Chondrocyte (in vitro differentiated cells): ENCODE measurements at regions not wholly inside any gene's neighbourhood (a gene's known extent, or its start where the extent isn't known, plus 50 kb on each side); places are given as distances from the start of the nearest gene placed in this dataset.

Source experiments
- DNase-seq: peaks from one replicate; pipeline ENCODE4 v3.0.0; 2021; ENCODE audit warnings: mixed read lengths, low spot score
- H3K27ac Mint-ChIP-seq: one replicate; pipeline ENCODE4 v1.8.0; 2021; ENCODE audit warnings: mild to moderate bottlenecking, moderate library complexity, mixed read lengths; ENCODE audit not compliant: unreplicated experiment
- H3K27me3 Mint-ChIP-seq: 2 replicates; pipeline ENCODE4 v1.8.0; 2021; ENCODE audit warnings: low read depth, mixed read lengths
- H3K36me3 Mint-ChIP-seq: 2 replicates; pipeline ENCODE4 v1.8.0; 2021; ENCODE audit warnings: low read depth, mixed read lengths
- H3K4me1 Mint-ChIP-seq: 2 replicates; pipeline ENCODE4 v1.8.0; 2021; ENCODE audit warnings: low read depth, mild to moderate bottlenecking, mixed read lengths
- H3K4me3 Mint-ChIP-seq: one replicate; pipeline ENCODE4 v1.8.0; 2021; ENCODE audit warnings: mild to moderate bottlenecking, moderate library complexity, mixed read lengths; ENCODE audit not compliant: unreplicated experiment
- H3K9me3 Mint-ChIP-seq: 2 replicates; pipeline ENCODE4 v1.8.0; 2021; ENCODE audit warnings: low read depth, mixed read lengths
- CTCF ChIP-seq: fragments of 200-600 bp; sonication (generic); IDR thresholded peaks from 2 replicates; pipeline ENCODE4 v1.5.0; 2021; ENCODE audit warnings: antibody characterized with exemption, mild to moderate bottlenecking, moderate library complexity

GRCh38 chr6:139932671-139933070, 558.2 kb upstream of the CITED2 start:
- DNase-seq: no peak
- Mint-ChIP-seq H3K27ac (no peak overlapping the region), H3K4me1 (peaks cover 7% of the 10 kb centered on the region), H3K9me3 (no peaks in the 10 kb centered on the region), H3K4me3 (no peak overlapping the region), H3K36me3 (no peaks in the 10 kb centered on the region), H3K27me3 (no peaks in the 10 kb centered on the region)
- TF ChIP-seq CTCF: no peak

GRCh38 chr6:139931747-139932146, 557.3 kb upstream of the CITED2 start:
- Mint-ChIP-seq H3K4me3 (no peak overlapping the region), H3K36me3 (no peaks in the 10 kb centered on the region), H3K4me1 (peaks cover 14% of the 10 kb centered on the region), H3K27ac (no peak overlapping the region), H3K27me3 (no peaks in the 10 kb centered on the region), H3K9me3 (no peaks in the 10 kb centered on the region)
- no peak for DNase-seq
- TF ChIP-seq CTCF: no peak

- no peak overlapping the region for H3K4me3 Mint-ChIP-seq
- H3K9me3 Mint-ChIP-seq: no peaks in the 10 kb centered on the region
- no peak for DNase-seq
- TF ChIP-seq CTCF: no peak
- H3K36me3 Mint-ChIP-seq: no peaks in the 10 kb centered on the region
- no peaks in the 10 kb centered on the region for H3K27me3 Mint-ChIP-seq
- H3K4me1 Mint-ChIP-seq: peaks cover 35% of the 10 kb centered on the region
- H3K27ac Mint-ChIP-seq: no peak overlapping the region
Observed at GRCh38 chr6:139927742-139928305, 553.4 kb upstream of the CITED2 start.

DNA sequence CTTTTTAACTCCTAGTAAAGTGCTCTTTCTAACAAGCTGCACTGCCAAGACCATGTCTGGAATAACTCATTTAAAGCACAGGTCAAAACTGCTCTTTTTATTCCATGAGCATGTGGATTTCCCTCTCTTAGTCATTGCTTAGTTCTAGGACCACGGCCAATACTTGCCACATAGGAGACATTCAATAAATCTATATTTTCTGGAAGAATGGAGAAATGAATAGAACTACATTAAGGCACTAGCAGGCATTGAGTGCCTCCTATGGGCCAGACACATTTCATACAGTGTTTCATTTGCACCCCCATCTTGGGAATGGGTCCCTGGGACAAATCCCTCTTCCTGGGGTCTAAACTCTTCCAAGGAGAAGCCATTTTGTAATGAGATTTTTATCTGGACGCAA, 552.8 kb upstream of the CITED2 start:
- H3K4me3 Mint-ChIP-seq: no peak overlapping the region
- peak overlapping the region; percentile 2 for H3K27ac Mint-ChIP-seq
- peaks cover 1% of the 10 kb centered on the region for H3K9me3 Mint-ChIP-seq
- peak; percentile 71 for TF ChIP-seq CTCF
- peaks cover 35% of the 10 kb centered on the region for H3K4me1 Mint-ChIP-seq
- no peak for DNase-seq
- H3K27me3 Mint-ChIP-seq: no peaks in the 10 kb centered on the region
- no peaks in the 10 kb centered on the region for H3K36me3 Mint-ChIP-seq

DNA sequence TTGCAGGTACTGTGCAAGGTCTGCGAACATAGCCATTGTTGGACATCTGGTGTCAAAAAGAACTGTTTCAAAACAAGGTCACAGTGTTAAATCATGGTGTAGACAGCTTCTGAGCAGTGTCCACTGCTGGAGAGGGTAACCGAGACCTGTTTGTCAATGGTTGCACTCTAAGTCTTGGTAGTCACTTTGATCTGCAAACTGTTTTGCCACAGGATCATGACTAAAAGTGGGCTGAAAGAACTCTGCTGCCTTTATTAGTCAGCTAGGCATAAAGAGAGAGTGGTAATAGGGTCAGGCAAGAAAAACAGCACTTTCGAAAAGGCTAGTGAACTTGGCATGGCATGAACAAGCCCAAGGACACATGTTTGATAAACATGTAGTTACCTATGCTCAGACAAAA, 552.3 kb upstream of the CITED2 start:
- no peaks in the 10 kb centered on the region for H3K36me3 Mint-ChIP-seq
- peaks cover 33% of the 10 kb centered on the region for H3K4me1 Mint-ChIP-seq
- H3K4me3 Mint-ChIP-seq: no peak overlapping the region
- TF ChIP-seq CTCF: no peak
- no peaks in the 10 kb centered on the region for H3K27me3 Mint-ChIP-seq
- no peak overlapping the region for H3K27ac Mint-ChIP-seq
- no peak for DNase-seq
- H3K9me3 Mint-ChIP-seq: peaks cover 2% of the 10 kb centered on the region
